ENCODE measurements at regions not wholly inside any gene's neighbourhood (a gene's known extent, or its start where the extent isn't known, plus 50 kb on each side); places are given as distances from the start of the nearest gene placed in this dataset.
A peak's percentile ranks its signal among the peaks of the same experiment; 100 is the strongest.

GRCh38 chr1:42006836-42007235, 88.1 kb upstream of the HIVEP3 start:
- Mint-ChIP-seq H3K9me3 (peaks cover 3% of the 10 kb centered on the region), H3K4me1 (peaks cover 46% of the 10 kb centered on the region), H3K36me3 (no peaks in the 10 kb centered on the region), H3K27ac (no peak overlapping the region), H3K4me3 (no peak overlapping the region)
- no peak for DNase-seq (ENCODE audit: low spot score in 2 of 2)
- no peak for ATAC-seq

DNA sequence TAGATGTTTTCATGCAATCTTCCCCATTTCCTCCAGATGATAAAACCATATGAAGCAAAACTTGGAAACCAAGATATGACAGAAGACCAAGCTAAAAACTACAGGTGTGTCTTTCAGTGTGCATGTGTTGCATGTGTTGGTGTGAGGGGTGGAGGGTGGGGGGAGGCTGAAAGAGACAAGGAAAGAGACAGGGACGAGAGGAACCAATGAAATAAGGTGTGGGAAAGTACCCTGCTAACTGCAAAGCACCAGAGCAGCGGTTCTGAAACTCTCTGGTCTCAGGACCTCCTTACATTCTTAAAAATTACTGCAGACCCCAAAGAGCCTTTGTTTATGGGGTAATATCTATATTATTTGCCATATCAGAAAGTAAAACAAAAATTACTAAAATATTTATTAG, 87.4 kb upstream of the HIVEP3 start:
- H3K4me1 Mint-ChIP-seq, result peaks cover 40% of the 10 kb centered on the region
- H3K4me3 Mint-ChIP-seq, result no peak overlapping the region
- no peak for ATAC-seq
- no peaks in the 10 kb centered on the region for H3K9me3 Mint-ChIP-seq
- no peaks in the 10 kb centered on the region for H3K36me3 Mint-ChIP-seq
- no peak overlapping the region for H3K27ac Mint-ChIP-seq
- DNase-seq (ENCODE audit: low spot score in 2 of 2), result no peak

DNA sequence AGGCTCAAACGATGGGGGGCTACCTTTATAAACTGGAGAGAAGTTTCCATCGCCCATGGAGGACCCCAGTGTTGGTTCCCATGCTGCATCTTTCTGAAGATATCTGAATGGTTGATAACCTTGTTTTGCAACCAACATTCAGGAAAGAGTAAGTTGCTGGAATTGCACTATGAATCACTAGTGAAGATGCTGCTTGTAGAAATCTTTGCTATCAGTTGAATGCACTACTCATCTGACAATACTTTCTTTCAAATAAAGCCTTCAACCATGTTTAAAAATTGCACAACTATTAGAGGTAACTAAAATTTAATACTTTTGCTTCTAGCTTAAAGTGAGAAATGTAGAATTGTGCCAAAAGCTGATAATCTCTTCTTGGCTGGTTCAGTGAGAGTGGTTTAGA, 86.8 kb upstream of the HIVEP3 start:
- no peak for DNase-seq (ENCODE audit: low spot score in 2 of 2)
- ATAC-seq, result no peak

DNA sequence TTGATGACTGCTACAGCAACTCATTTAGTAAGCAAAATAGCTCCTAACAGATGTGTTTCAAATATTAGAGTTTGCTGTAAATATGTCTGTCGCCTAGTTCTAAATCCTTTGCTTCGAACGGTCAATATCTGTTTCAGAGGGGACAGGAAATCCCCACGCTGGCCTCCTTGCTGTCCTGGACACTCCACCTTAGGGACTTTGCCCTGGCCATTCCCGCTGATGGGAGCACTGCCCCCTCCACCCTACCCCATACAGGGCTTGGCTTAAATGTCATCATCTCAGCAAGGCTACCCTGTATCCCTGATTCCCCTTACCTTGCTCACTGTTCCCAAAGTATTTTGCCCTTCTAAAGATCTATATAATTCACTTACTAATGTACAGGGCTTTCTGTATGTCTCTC, 86.1 kb upstream of the HIVEP3 start:
- Mint-ChIP-seq H3K9me3 (no peaks in the 10 kb centered on the region), H3K4me1 (peaks cover 29% of the 10 kb centered on the region)

More for the DNA sequence above, 86.8 kb upstream of the HIVEP3 start:
- Mint-ChIP-seq H3K27ac (no peak overlapping the region), H3K36me3 (no peaks in the 10 kb centered on the region), H3K9me3 (no peaks in the 10 kb centered on the region), H3K4me1 (peaks cover 36% of the 10 kb centered on the region), H3K4me3 (no peak overlapping the region)

DNA sequence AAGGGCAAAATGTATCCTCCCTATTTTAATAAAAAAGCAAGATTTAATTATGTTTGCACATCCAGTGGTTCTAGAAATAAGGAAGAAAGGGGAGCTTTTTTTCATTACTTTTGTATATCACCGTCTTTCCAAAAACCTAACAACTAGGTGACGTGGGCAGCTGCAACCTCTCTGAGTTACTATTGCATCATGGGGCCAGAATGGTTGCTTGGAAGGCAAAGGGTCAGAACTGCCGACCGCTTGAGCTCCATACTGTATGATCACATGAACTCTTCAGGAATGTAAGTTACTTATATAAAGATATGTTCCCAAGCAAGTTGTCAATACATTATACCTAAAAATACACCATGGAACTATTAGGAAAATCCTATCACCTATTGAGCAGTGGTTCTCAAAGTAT, 85.6 kb upstream of the HIVEP3 start:
- ATAC-seq, result no peak
- Mint-ChIP-seq H3K4me1 (peaks cover 25% of the 10 kb centered on the region), H3K4me3 (no peak overlapping the region)

More for the DNA sequence above, 86.1 kb upstream of the HIVEP3 start:
- ATAC-seq (no peak), DNase-seq (ENCODE audit: low spot score in 2 of 2) (no peak)
- Mint-ChIP-seq H3K27ac (no peak overlapping the region), H3K36me3 (no peaks in the 10 kb centered on the region), H3K4me3 (no peak overlapping the region)

GRCh38 chr1:42003433-42003832, 84.7 kb upstream of the HIVEP3 start:
- no peaks in the 10 kb centered on the region for H3K9me3 Mint-ChIP-seq
- H3K36me3 Mint-ChIP-seq, result no peaks in the 10 kb centered on the region
- no peak overlapping the region for H3K4me3 Mint-ChIP-seq
- peaks cover 17% of the 10 kb centered on the region for H3K4me1 Mint-ChIP-seq
- ATAC-seq, result no peak
- H3K27ac Mint-ChIP-seq, result no peak overlapping the region
- no peak for DNase-seq (ENCODE audit: low spot score in 2 of 2)

More for the DNA sequence above, 85.6 kb upstream of the HIVEP3 start:
- DNase-seq (ENCODE audit: low spot score in 2 of 2), result no peak
- Mint-ChIP-seq H3K36me3 (no peaks in the 10 kb centered on the region), H3K9me3 (no peaks in the 10 kb centered on the region), H3K27ac (no peak overlapping the region)

DNA sequence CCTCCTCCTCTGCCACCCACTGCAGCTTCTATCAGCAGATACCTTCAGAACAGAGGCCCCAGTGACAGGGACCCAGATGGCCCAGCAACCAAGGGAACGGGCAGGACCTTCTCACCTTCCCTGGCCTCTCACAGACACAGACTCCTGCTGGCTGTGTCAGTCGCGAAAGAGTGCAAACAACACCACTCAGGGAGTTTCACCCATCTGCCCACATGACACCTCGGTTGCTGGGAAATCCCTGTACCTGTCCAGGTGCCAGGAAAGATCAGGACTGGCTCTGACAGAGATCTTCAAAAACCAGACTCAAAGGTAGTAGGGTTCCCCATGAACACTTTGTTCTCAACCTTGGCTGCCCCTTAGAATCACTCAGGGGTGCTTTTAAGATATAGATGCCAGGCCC, 83.5 kb upstream of the HIVEP3 start:
- Mint-ChIP-seq H3K4me3 (no peak overlapping the region), H3K36me3 (no peaks in the 10 kb centered on the region), H3K4me1 (peaks cover 19% of the 10 kb centered on the region), H3K9me3 (no peaks in the 10 kb centered on the region), H3K27ac (no peak overlapping the region)
- DNase-seq (ENCODE audit: low spot score in 2 of 2), result no peak
- ATAC-seq, result no peak

GRCh38 chr1:42000766-42001165, 82.0 kb upstream of the HIVEP3 start:
- no peaks in the 10 kb centered on the region for H3K9me3 Mint-ChIP-seq
- no peak overlapping the region for H3K27ac Mint-ChIP-seq
- no peaks in the 10 kb centered on the region for H3K36me3 Mint-ChIP-seq
- H3K4me3 Mint-ChIP-seq, result no peak overlapping the region
- ATAC-seq (no peak), DNase-seq (ENCODE audit: low spot score in 2 of 2) (no peak)
- H3K4me1 Mint-ChIP-seq, result peaks cover 18% of the 10 kb centered on the region

- Mint-ChIP-seq H3K36me3 (no peaks in the 10 kb centered on the region), H3K4me3 (no peak overlapping the region), H3K4me1 (peaks cover 24% of the 10 kb centered on the region), H3K9me3 (peaks cover 1% of the 10 kb centered on the region), H3K27ac (no peak overlapping the region)
- DNase-seq (ENCODE audit: low spot score in 2 of 2), result no peak
- ATAC-seq, result no peak
These were observed 81.2 kb upstream of the HIVEP3 start for GRCh38 chr1:41999884-42000283.

DNA sequence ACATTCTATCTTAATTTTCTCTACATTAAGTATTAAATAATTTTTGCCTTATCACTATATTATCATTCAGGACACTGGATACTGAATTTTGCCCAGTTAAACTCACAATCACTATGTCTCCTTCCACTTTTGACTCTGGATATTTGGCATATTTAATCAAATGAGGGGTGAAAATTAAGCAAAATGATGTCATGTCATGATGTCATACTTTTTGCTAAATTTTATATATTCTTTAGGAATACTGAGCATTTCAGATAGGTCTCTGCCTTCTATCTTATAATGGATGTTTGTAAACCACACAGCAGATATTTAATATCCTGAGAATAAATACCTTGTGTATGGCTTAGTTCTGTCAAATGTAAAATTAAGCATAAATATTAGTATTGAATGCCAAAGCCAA, 79.5 kb upstream of the HIVEP3 start:
- H3K4me3 Mint-ChIP-seq, result no peak overlapping the region
- ATAC-seq (no peak), DNase-seq (ENCODE audit: low spot score in 2 of 2) (no peak)
- peaks cover 31% of the 10 kb centered on the region for H3K4me1 Mint-ChIP-seq
- H3K9me3 Mint-ChIP-seq, result peaks cover 6% of the 10 kb centered on the region
- H3K27ac Mint-ChIP-seq, result no peak overlapping the region
- H3K36me3 Mint-ChIP-seq, result no peaks in the 10 kb centered on the region

DNA sequence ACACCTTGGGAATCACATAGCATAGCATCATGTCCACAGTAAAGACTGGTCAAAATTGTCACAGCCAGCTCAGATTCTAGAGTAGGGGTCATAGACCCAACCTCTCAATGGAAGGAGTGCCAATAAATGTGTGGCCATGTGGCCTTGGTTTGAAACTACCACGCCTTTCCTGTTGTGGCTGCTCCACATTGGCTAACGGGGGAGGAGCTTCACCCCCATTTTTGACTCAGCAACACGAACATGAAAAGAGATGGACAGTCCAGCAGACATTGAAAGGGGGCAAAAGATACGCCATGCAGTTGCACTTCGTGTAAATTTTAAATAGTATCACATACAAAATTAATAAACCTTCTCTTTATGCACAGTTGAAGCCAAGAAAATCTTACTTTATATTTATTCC, 78.4 kb upstream of the HIVEP3 start:
- peaks cover 29% of the 10 kb centered on the region for H3K4me1 Mint-ChIP-seq

DNA sequence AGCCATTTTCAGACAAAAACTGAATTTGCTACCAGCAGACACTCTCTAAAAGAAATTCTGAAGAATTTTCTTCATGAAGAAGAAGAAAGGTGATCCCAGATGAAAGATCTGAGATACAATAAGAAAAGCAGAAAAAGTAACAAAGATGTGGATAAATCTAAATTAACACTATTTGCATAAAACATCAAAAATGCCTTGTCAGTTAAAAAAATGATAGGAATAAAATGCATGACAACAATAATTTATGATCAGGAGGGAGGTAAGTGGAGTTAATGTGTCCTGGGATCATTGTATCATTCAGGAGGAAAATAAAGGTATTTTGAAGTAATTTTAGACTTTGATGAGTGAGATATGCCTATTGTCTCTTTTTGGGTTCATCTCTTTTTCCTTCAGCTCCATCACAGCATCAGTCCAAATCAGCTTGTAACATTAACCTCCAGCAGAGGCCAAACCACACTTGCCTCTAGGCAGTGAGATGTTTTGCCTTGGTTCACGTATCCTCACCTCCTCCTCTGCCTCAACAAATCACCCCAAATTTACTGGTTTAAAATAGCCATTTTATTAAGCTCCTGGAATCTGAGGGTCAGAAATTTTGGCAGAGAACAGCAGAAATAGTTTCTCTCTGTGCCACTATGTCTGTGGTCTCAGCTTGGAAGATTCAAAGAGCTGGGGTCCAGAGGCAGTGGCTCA, 76.9 kb upstream of the HIVEP3 start:
- Mint-ChIP-seq H3K9me3 (peaks cover 6% of the 10 kb centered on the region), H3K36me3 (no peaks in the 10 kb centered on the region), H3K4me1 (peaks cover 26% of the 10 kb centered on the region), H3K4me3 (no peak overlapping the region), H3K27ac (no peak overlapping the region)
- DNase-seq (ENCODE audit: low spot score in 2 of 2), result no peak
- no peak for ATAC-seq

More for the DNA sequence above, 78.4 kb upstream of the HIVEP3 start:
- DNase-seq (ENCODE audit: low spot score in 2 of 2) (no peak), ATAC-seq (no peak)
- peak overlapping the region; percentile 26 for H3K27ac Mint-ChIP-seq
- no peaks in the 10 kb centered on the region for H3K36me3 Mint-ChIP-seq
- peaks cover 6% of the 10 kb centered on the region for H3K9me3 Mint-ChIP-seq
- no peak overlapping the region for H3K4me3 Mint-ChIP-seq

GRCh38 chr1:41994195-41994894, 75.6 kb upstream of the HIVEP3 start:
- H3K4me3 Mint-ChIP-seq, result no peak overlapping the region
- H3K36me3 Mint-ChIP-seq, result no peaks in the 10 kb centered on the region
- H3K9me3 Mint-ChIP-seq, result peaks cover 6% of the 10 kb centered on the region
- ATAC-seq, result no peak
- peaks cover 26% of the 10 kb centered on the region for H3K4me1 Mint-ChIP-seq
- no peak for DNase-seq (ENCODE audit: low spot score in 2 of 2)
- no peak overlapping the region for H3K27ac Mint-ChIP-seq

GRCh38 chr1:41983451-41983850, 64.7 kb upstream of the HIVEP3 start:
- H3K36me3 Mint-ChIP-seq, result no peaks in the 10 kb centered on the region
- H3K27ac Mint-ChIP-seq, result no peak overlapping the region
- ATAC-seq (no peak), DNase-seq (ENCODE audit: low spot score in 2 of 2) (no peak)
- H3K4me3 Mint-ChIP-seq, result no peak overlapping the region
- no peaks in the 10 kb centered on the region for H3K9me3 Mint-ChIP-seq
- peaks cover 33% of the 10 kb centered on the region for H3K4me1 Mint-ChIP-seq

GRCh38 chr1:41981796-41982195, 63.1 kb upstream of the HIVEP3 start:
- Mint-ChIP-seq H3K36me3 (no peaks in the 10 kb centered on the region), H3K4me3 (peak overlapping the region; percentile 13), H3K27ac (peak overlapping the region; percentile 10), H3K4me1 (peaks cover 33% of the 10 kb centered on the region), H3K9me3 (no peaks in the 10 kb centered on the region)
- DNase-seq (ENCODE audit: low spot score in 2 of 2) (no peak), ATAC-seq (no peak)
